Naive B cell (primary cell): ENCODE measurements at regions not wholly inside any gene's neighbourhood (a gene's known extent, or its start where the extent isn't known, plus 50 kb on each side); places are given as distances from the start of the nearest gene placed in this dataset.

Experiments
- ATAC-seq, 2 donors: fragments of 150-1000 bp; cut with Tn5 transposase; 2 replicates each; pipeline ENCODE4 v1.10.0; 2021; ENCODE audit warnings: low read depth in 2 of 2, mild to moderate bottlenecking in 2 of 2, moderate library complexity in 2 of 2
- DNase-seq: peaks from one replicate; pipeline ENCODE4 v3.0.0; 2022
- H3K27ac Mint-ChIP-seq, 6 donors: one replicate each; pipeline ENCODE4 v1.8.0; 2020 to 2022; ENCODE audit warnings: mild to moderate bottlenecking in 6 of 6, mixed read lengths in 6 of 6, moderate library complexity in 5 of 6, inconsistent platforms in 2 of 6
- H3K27me3 Mint-ChIP-seq, 3 donors: one replicate each; pipeline ENCODE4 v1.8.0; 2021 to 2022; ENCODE audit warnings: mixed read lengths in 3 of 3, mild to moderate bottlenecking in 1 of 3
- H3K36me3 Mint-ChIP-seq, 2 donors: one replicate each; pipeline ENCODE4 v1.8.0; 2020 to 2022; ENCODE audit warnings: mixed read lengths in 2 of 2, inconsistent platforms in 1 of 2, mild to moderate bottlenecking in 1 of 2
- H3K4me1 Mint-ChIP-seq, 3 donors: one replicate each; pipeline ENCODE4 v1.8.0; 2020 to 2022; ENCODE audit warnings: mixed read lengths in 3 of 3, inconsistent platforms in 1 of 3, mild to moderate bottlenecking in 1 of 3, moderate library complexity in 1 of 3
- H3K4me3 Mint-ChIP-seq, 8 donors: one replicate each; pipeline ENCODE4 v1.8.0; 2020 to 2022; ENCODE audit warnings: mild to moderate bottlenecking in 8 of 8, mixed read lengths in 8 of 8, moderate library complexity in 8 of 8, inconsistent platforms in 2 of 8
- H3K9me3 Mint-ChIP-seq, 7 donors: one replicate each; pipeline ENCODE4 v1.8.0; 2020 to 2022; ENCODE audit warnings: mixed read lengths in 7 of 7, mild to moderate bottlenecking in 5 of 7, inconsistent platforms in 2 of 7, moderate library complexity in 1 of 7

DNA sequence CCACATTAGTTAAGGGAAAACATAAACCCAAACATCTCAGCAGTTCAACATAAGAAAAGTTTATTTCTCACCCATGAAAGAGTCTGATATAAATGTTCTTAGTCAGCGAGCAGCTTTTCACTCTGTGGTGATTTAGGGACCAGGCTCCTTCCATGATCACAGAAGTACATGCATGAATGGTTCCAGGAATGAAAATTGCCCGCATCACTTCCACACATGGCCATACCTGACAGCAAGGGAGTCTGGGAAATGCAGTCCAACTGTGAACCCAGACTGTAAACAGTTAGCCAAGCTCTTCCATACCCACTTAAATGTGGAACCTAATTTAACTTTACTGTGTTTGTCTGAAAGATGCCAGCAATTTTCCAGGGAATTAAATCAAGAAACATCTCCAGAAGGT, 353.9 kb downstream of the HACE1 start:
- Mint-ChIP-seq H3K4me1 (no peaks in the 10 kb centered on the region), H3K4me3 (no peak overlapping the region), H3K27me3 (peaks cover 0 to 15% (median 0%) of the 10 kb centered on the region in 3 donors), H3K27ac (no peak overlapping the region), H3K36me3 (no peaks in the 10 kb centered on the region), H3K9me3 (no peaks in the 10 kb centered on the region)
- ATAC-seq (no peak), DNase-seq (no peak)

DNA sequence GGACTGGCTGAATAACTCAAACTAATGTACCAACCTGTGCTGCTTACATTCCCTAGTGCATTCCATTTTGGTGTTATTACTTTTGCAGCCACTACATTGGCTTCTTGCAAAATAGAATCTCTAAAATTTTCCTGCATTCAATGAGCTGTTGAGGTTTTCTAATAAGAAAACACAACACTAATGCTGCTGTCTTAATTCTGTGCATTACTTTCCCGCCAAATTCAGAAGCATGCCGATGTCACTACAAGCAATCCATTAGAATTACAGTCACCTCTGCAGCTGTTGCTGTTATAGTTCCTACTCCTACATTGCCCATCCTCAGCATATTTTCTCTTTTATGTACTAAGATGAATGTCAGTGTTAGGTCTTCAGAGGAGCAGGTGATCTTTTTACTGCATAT, 359.5 kb downstream of the HACE1 start:
- H3K27ac Mint-ChIP-seq, result no peak overlapping the region
- no peaks in the 10 kb centered on the region for H3K36me3 Mint-ChIP-seq
- ATAC-seq (no peak), DNase-seq (no peak)
- no peaks in the 10 kb centered on the region for H3K27me3 Mint-ChIP-seq
- peaks cover 0 to 10% (median 0%) of the 10 kb centered on the region in 7 donors for H3K9me3 Mint-ChIP-seq
- no peaks in the 10 kb centered on the region for H3K4me1 Mint-ChIP-seq
- H3K4me3 Mint-ChIP-seq, result no peak overlapping the region

DNA sequence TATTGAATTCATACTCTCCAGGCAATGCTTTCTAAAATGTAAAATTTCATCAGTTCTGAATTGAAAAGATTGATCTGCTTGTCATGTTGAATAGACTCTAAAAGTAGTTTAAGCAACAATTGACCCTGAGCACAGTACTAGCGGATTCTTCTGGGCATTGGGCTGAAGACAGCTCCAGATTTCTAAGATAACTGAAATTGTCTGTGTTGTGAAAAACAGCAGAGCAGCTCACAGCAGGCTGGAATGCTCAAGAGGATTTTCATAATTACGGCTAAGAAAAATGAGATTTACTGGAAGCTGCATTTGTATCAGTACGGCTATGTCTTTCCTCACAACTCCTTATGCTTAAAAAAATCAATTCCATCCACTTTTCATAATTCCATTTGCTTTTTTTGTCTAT, 373.7 kb downstream of the HACE1 start:
- H3K27ac Mint-ChIP-seq, result no peak overlapping the region
- H3K4me3 Mint-ChIP-seq, result no peak overlapping the region
- H3K27me3 Mint-ChIP-seq, result no peaks in the 10 kb centered on the region
- DNase-seq, result no peak
- no peaks in the 10 kb centered on the region for H3K36me3 Mint-ChIP-seq
- no peaks in the 10 kb centered on the region for H3K4me1 Mint-ChIP-seq
- H3K9me3 Mint-ChIP-seq, result no peaks in the 10 kb centered on the region
- ATAC-seq, result no peak

DNA sequence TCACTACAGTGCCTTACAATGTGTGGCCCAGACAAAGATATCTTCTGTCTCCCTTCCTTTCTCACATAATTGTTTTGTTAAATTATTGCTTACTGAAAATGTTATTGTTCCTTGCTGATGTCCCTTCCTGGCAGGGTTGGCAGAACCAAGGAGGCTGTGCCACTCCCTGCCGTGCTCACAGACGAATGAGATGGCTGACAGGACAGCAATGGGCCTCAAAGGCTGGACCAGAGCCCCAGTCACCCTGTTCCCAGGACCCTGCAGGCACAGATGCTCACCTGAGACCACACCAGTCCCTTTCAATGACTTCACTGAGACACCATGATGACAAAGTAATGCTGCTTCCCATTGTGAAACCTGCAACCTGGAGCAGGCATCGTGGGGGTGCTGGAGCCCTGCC, 375.1 kb downstream of the HACE1 start:
- ATAC-seq (no peak), DNase-seq (no peak)
- H3K27ac Mint-ChIP-seq, result no peak overlapping the region
- no peaks in the 10 kb centered on the region for H3K27me3 Mint-ChIP-seq
- H3K4me3 Mint-ChIP-seq, result no peak overlapping the region
- no peaks in the 10 kb centered on the region for H3K9me3 Mint-ChIP-seq
- no peaks in the 10 kb centered on the region for H3K36me3 Mint-ChIP-seq
- no peaks in the 10 kb centered on the region for H3K4me1 Mint-ChIP-seq

DNA sequence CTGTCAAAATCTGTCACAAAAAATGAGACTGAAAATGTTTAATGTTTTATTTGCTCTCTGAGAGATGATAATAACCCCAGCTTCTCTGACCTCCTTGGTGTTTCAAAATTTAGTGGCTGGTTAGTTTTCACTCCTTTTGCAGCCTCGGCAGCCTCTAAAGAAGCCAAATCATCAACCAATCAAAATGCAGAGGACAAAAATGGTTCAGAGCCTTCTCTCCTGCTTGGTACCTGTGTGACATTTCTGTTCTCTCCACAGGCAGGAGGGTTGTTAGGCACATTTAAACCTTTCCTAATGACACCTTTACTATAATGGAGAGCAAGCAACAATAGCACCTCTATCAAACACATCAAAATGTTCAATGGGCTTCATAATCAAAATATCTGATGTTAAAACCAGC, 375.5 kb downstream of the HACE1 start:
- no peak for DNase-seq
- Mint-ChIP-seq H3K4me3 (no peak overlapping the region), H3K27me3 (no peaks in the 10 kb centered on the region), H3K9me3 (no peaks in the 10 kb centered on the region), H3K4me1 (no peaks in the 10 kb centered on the region), H3K36me3 (no peaks in the 10 kb centered on the region), H3K27ac (no peak overlapping the region)
- no peak for ATAC-seq

DNA sequence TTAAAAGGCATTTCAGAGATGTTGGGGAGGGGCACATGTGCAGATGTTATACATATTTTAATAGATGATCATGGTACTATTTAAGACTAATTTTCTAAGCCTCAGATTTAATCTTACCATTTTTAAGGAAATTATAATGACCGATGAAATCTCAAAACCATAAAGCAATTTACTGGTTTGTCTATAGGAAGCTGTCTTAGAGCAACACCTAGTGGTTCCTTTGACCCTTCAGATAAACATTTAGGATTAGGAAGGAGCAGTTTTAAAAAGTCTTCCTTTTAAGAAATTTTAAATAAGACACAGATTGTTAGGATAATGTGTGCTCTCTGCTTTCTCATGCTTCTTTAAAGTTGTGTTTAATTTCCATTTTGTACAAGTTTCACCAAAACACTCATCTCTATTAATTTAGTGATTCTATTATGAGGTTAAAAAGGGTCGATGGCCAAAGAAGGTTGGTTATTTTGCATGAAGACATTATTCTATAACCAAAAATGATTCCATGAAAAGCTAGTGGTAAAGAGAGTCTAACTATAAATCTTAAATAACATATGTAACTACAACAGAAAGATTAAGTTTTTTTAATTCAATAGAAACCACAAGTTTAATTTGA, 376.4 kb downstream of the HACE1 start:
- Mint-ChIP-seq H3K36me3 (no peaks in the 10 kb centered on the region), H3K4me1 (no peaks in the 10 kb centered on the region), H3K9me3 (no peaks in the 10 kb centered on the region), H3K27me3 (no peaks in the 10 kb centered on the region), H3K4me3 (no peak overlapping the region), H3K27ac (no peak overlapping the region)
- ATAC-seq, result no peak
- DNase-seq, result no peak

DNA sequence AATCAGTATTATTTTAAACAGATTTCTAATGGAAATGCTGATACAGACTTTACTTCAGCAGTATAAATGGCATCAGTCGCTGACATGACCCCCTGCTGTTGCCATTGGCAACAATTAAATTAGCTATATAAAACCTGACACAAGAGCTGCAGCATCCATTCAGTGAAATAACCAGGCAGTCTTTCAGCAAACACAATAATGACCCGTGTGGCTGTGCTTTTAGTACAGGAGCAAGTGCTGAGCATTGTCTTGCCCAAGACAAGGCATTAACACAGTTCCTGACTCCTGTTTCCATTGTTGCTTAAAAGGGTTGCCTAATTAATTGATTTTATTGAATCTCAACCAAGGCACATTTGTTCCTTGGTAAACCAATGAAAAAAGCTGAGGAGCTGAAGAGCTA, 382.1 kb downstream of the HACE1 start:
- Mint-ChIP-seq H3K4me1 (no peaks in the 10 kb centered on the region), H3K27ac (no peak overlapping the region), H3K4me3 (no peak overlapping the region), H3K36me3 (no peaks in the 10 kb centered on the region), H3K9me3 (peaks cover 0 to 3% (median 0%) of the 10 kb centered on the region in 7 donors), H3K27me3 (peaks cover 0 to 10% (median 0%) of the 10 kb centered on the region in 3 donors)
- no peak for DNase-seq
- ATAC-seq, result no peak

DNA sequence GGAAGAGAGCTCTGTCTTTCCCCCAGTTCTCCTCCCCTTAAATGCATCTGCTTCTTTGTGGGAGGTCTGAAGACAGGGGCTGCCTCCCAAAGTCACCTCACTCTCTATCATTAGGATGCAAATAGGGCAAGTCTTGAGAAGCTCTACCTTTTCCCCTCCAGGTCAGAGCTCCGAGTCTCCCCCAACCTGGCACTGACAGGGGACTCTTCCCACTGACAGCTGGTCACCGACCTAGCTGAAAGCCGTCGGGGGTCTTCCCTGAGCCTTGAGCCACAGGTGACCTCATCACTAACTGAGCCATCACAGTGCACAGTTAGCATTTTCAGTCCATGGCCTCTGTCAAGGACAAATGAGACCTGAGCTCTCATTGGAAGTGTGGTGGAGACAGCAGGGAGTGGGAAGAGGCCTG, 386.7 kb downstream of the HACE1 start:
- peaks cover 0 to 10% (median 0%) of the 10 kb centered on the region in 3 donors for H3K27me3 Mint-ChIP-seq
- no peak overlapping the region for H3K27ac Mint-ChIP-seq
- H3K4me1 Mint-ChIP-seq, result no peaks in the 10 kb centered on the region
- H3K36me3 Mint-ChIP-seq, result no peaks in the 10 kb centered on the region
- peaks cover 0 to 3% (median 0%) of the 10 kb centered on the region in 7 donors for H3K9me3 Mint-ChIP-seq
- no peak overlapping the region for H3K4me3 Mint-ChIP-seq
- ATAC-seq (no peak), DNase-seq (no peak)

DNA sequence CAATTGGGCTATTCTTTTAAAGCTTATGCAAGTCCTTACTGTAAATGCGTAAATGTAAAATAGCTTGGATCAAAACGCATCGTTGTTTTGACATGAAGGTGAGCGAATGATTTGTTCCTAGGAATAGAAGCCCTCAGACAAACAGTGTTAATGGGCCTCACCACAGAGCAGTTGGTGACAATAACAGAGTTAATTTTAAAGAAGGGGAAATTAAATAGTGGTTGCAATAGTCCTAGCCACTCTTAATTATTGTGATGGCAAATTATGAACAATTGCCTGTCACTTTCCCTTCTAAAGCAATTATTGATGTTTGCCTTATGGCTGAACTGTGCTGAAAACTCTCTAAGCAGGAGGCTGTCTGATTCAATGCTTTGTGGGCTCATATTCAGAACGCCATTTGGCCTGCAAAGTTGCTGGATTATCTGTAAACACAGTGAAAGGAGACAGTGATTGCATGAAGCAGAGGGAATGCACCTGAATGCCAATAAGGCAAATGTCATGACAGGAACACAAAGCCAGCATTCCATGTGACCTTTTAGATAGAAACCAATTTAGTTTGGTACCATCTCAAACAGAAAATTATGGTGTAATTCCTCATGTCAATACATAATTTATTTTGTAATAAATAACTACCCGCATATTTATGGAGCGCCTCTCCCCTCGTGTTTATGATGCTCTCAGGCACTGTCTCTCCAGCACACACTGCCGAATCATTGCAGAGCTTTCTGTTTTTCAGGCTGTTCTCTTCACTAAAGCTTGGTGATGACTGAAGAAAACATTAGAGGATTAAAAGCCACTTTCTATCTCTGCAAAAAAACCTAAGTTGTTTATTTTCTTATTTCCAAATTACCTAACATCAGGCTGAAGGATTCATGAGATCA, 387.5 kb downstream of the HACE1 start:
- H3K4me3 Mint-ChIP-seq, result no peak overlapping the region
- DNase-seq, result no peak
- no peaks in the 10 kb centered on the region for H3K36me3 Mint-ChIP-seq
- H3K27me3 Mint-ChIP-seq, result peaks cover 0 to 10% (median 0%) of the 10 kb centered on the region in 3 donors
- H3K27ac Mint-ChIP-seq, result no peak overlapping the region
- H3K9me3 Mint-ChIP-seq, result peaks cover 0 to 3% (median 0%) of the 10 kb centered on the region in 7 donors
- no peaks in the 10 kb centered on the region for H3K4me1 Mint-ChIP-seq
- no peak for ATAC-seq

DNA sequence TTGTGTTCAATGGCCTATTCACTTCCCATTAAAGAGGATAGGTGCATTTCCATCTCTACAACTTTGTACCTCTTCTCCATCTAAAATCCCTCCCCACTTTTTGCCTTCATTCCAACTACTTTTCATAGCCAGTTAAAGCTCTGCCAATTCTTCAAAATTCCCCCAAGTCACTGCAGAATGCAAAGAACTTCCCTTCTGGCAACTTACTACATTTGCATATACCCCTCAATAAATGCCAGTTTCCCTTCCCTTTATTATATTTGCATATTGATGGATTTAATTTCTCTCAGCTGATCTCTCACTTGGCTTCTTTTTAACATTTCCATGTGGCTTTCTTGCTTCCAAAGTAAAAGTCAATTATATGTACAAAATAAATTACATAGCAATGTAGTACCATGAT, 393.4 kb downstream of the HACE1 start:
- H3K9me3 Mint-ChIP-seq, result no peaks in the 10 kb centered on the region
- ATAC-seq (no peak), DNase-seq (no peak)
- no peaks in the 10 kb centered on the region for H3K27me3 Mint-ChIP-seq
- no peaks in the 10 kb centered on the region for H3K4me1 Mint-ChIP-seq
- no peaks in the 10 kb centered on the region for H3K36me3 Mint-ChIP-seq
- no peak overlapping the region for H3K27ac Mint-ChIP-seq
- no peak overlapping the region for H3K4me3 Mint-ChIP-seq

DNA sequence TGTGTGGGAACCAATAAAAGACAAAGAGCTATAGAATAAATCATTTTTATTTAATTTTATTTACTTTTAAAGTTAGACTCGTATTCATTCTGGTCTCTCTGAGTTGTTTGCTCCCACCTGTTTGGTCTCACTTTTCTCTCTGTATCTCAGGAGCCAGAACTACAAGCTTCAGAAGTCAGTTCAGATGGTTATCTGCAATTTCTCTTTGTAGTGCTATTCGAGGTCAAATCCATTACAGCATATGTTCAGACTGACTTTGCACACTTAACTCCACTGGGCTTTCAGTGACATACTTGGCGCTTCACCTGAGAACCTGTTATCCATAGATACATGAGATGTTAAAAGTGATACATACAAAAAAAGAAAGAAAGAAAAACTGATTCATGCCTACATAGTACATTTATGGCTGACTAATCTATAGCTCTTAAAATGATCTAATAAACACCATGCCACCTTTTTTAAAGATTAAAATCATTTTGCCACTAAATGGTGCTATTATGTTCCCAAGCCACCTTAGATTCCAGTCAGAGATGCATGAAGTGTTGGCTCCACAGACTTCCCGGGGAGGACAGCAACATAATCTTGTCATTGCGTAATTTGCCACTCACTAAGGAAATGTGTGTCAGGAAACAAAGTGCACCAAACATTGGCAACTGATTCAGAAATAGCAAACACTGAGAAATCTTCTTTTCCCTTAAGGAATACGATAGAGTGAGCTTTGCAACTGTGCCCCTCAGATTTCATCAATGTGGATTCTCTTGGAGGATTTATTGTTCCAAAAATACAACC, 396.7 kb downstream of the HACE1 start:
- no peak for DNase-seq

DNA sequence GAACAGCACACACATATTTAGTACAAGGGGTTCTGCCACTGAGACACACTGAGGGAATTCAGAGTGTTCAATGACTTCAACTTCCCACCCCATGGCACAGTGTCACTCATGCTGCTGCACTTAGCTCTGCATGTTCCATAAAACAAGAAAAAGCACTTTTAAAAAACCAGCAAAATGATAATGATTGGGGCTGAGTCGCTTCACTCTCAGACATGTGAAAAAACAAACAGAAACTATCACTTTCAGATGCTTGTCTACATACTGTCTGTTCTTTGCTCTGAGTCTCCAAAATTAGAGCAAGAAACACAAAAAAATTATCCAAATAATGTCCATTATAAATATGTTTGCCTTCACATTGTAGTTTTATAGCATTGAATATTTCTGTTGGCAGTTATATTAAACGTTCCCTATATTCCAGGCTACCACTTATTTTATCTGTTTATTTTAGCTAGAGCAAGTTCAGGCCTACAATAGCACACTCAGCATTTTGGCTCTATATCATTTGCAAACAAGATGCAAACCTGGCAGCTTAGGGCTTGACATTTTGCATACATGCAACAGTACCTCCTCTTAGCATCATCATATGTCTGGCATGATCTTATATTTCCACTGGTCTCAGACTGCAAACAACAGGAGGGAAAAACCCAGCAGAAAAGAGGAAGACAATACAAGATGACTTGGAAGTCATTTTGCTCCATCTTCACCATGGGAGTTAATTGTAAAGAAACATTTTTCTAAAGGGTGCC, 398.8 kb downstream of the HACE1 start:
- Mint-ChIP-seq H3K4me1 (no peaks in the 10 kb centered on the region), H3K36me3 (no peaks in the 10 kb centered on the region), H3K4me3 (no peak overlapping the region), H3K9me3 (no peaks in the 10 kb centered on the region), H3K27me3 (no peaks in the 10 kb centered on the region), H3K27ac (no peak overlapping the region)
- DNase-seq (no peak), ATAC-seq (no peak)

More for the DNA sequence above, 396.7 kb downstream of the HACE1 start:
- Mint-ChIP-seq H3K9me3 (no peaks in the 10 kb centered on the region), H3K27ac (no peak overlapping the region), H3K4me3 (no peak overlapping the region), H3K36me3 (no peaks in the 10 kb centered on the region), H3K4me1 (no peaks in the 10 kb centered on the region), H3K27me3 (no peaks in the 10 kb centered on the region)
- ATAC-seq, result no peak

DNA sequence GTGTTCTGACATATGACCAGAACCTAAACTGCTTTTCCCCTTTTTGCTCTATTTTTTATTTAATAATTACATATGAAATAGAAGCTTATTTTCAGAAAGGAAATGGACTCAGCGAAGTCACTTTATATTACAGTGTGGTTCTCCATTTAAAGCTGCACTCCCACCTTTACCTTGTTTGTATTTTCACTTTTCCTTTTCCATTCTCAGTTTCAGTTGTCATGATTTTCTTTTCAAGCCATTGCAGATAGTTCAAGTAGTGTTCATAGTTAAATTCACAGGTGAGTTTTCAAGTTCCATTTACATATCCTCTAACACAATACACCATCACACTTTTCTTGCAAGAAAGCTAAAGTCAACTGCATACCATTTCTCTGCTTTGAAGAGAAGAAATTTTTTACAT, 400.2 kb downstream of the HACE1 start:
- ATAC-seq (no peak), DNase-seq (no peak)
- H3K27me3 Mint-ChIP-seq, result no peaks in the 10 kb centered on the region
- no peak overlapping the region for H3K27ac Mint-ChIP-seq
- H3K4me3 Mint-ChIP-seq, result no peak overlapping the region
- no peaks in the 10 kb centered on the region for H3K4me1 Mint-ChIP-seq
- H3K36me3 Mint-ChIP-seq, result no peaks in the 10 kb centered on the region
- no peaks in the 10 kb centered on the region for H3K9me3 Mint-ChIP-seq
